ENCODE measurements at regions not wholly inside any gene's neighbourhood (a gene's known extent, or its start where the extent isn't known, plus 50 kb on each side); places are given as distances from the start of the nearest gene placed in this dataset.

- Mint-ChIP-seq H3K4me1 (no peaks in the 10 kb centered on the region), H3K36me3 (ENCODE audit: low read depth) (no peaks in the 10 kb centered on the region), H3K4me3 (no peak overlapping the region), H3K27me3 (ENCODE audit: low read depth, poor library complexity) (peaks cover 4% of the 10 kb centered on the region), H3K27ac (no peak overlapping the region), H3K9me3 (no peaks in the 10 kb centered on the region)
- TF ChIP-seq, protein P1, sequence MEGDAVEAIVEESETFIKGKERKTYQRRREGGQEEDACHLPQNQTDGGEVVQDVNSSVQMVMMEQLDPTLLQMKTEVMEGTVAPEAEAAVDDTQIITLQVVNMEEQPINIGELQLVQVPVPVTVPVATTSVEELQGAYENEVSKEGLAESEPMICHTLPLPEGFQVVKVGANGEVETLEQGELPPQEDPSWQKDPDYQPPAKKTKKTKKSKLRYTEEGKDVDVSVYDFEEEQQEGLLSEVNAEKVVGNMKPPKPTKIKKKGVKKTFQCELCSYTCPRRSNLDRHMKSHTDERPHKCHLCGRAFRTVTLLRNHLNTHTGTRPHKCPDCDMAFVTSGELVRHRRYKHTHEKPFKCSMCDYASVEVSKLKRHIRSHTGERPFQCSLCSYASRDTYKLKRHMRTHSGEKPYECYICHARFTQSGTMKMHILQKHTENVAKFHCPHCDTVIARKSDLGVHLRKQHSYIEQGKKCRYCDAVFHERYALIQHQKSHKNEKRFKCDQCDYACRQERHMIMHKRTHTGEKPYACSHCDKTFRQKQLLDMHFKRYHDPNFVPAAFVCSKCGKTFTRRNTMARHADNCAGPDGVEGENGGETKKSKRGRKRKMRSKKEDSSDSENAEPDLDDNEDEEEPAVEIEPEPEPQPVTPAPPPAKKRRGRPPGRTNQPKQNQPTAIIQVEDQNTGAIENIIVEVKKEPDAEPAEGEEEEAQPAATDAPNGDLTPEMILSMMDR (IDR thresholded peaks at IDR 0.05): no peak
- DNase-seq: no peak
Measured at GRCh38 chr12:63480186-63480585, 188.1 kb downstream of the DPY19L2 start.

DNA sequence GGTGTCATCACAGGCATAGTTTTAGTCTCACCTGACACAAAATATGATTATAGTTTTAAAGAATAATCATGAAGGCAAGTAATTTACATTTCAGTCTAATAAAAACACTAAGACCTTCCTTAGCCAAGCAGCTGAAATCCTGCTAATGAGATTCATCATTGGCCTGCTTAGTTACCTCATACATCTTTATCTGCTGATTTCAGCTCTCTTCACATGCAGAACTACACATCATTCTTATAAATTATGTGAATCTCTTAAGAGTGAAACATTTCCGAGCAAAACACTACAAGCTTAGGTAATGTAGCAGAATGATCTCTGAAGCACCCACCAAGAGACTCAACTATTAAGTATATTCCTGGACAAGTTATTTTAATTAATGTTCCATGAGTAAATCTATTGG lies 198.1 kb downstream of the DPY19L2 start:
- DNase-seq: no peak
- Mint-ChIP-seq H3K4me3 (no peak overlapping the region), H3K36me3 (ENCODE audit: low read depth) (no peaks in the 10 kb centered on the region), H3K27me3 (ENCODE audit: low read depth, poor library complexity) (peaks cover 11% of the 10 kb centered on the region), H3K4me1 (peaks cover 4% of the 10 kb centered on the region), H3K9me3 (peaks cover 17% of the 10 kb centered on the region), H3K27ac (no peak overlapping the region)
- TF ChIP-seq, protein P1 (IDR thresholded peaks at IDR 0.05): no peak

GRCh38 chr12:63467951-63468350 lies 200.3 kb downstream of the DPY19L2 start:
- peaks cover 4% of the 10 kb centered on the region for H3K4me1 Mint-ChIP-seq
- no peak for DNase-seq
- H3K9me3 Mint-ChIP-seq: peaks cover 22% of the 10 kb centered on the region
- peaks cover 11% of the 10 kb centered on the region for H3K27me3 Mint-ChIP-seq (ENCODE audit: low read depth, poor library complexity)
- no peak overlapping the region for H3K4me3 Mint-ChIP-seq
- no peaks in the 10 kb centered on the region for H3K36me3 Mint-ChIP-seq (ENCODE audit: low read depth)
- TF ChIP-seq, protein P1 (IDR thresholded peaks at IDR 0.05): no peak
- H3K27ac Mint-ChIP-seq: no peak overlapping the region

DNA sequence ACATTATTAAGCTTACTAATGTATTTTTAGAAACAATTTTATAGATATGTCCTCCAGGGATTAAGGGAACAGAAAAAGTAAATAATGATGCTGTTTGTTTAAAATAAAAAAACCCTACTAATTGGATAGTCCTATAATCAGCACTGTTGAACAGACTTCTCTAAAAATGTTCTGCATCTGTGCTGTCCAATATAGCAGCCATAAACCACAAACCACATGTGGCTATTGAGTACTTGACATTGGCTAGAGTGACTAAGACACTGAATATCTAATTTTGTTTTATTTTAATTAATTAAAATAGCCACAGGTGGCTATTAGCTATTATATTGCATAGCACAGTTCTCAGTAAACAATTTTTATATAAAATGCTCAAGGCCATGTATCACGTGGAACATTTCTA lies 210.4 kb downstream of the DPY19L2 start:
- Mint-ChIP-seq H3K27me3 (ENCODE audit: low read depth, poor library complexity) (peaks cover 2% of the 10 kb centered on the region), H3K4me1 (no peaks in the 10 kb centered on the region), H3K36me3 (ENCODE audit: low read depth) (no peaks in the 10 kb centered on the region), H3K4me3 (no peak overlapping the region), H3K27ac (no peak overlapping the region), H3K9me3 (peaks cover 7% of the 10 kb centered on the region)
- DNase-seq: no peak
- TF ChIP-seq, protein P1 (IDR thresholded peaks at IDR 0.05): no peak

GRCh38 chr12:63457428-63457827 lies 210.9 kb downstream of the DPY19L2 start:
- DNase-seq: no peak
- Mint-ChIP-seq H3K27ac (no peak overlapping the region), H3K27me3 (ENCODE audit: low read depth, poor library complexity) (peaks cover 2% of the 10 kb centered on the region), H3K9me3 (peaks cover 3% of the 10 kb centered on the region), H3K4me1 (no peaks in the 10 kb centered on the region), H3K36me3 (ENCODE audit: low read depth) (no peaks in the 10 kb centered on the region), H3K4me3 (no peak overlapping the region)
- TF ChIP-seq, protein P1 (IDR thresholded peaks at IDR 0.05): no peak

- Mint-ChIP-seq H3K4me3 (no peak overlapping the region), H3K36me3 (ENCODE audit: low read depth) (no peaks in the 10 kb centered on the region), H3K4me1 (no peaks in the 10 kb centered on the region), H3K27me3 (ENCODE audit: low read depth, poor library complexity) (no peaks in the 10 kb centered on the region), H3K27ac (no peak overlapping the region), H3K9me3 (no peaks in the 10 kb centered on the region)
- DNase-seq: no peak
- TF ChIP-seq, protein P1 (IDR thresholded peaks at IDR 0.05): no peak
Measured at GRCh38 chr12:63450816-63451215, 217.5 kb downstream of the DPY19L2 start.

All from nephron progenitor cell (in vitro differentiated cells).